ENCODE measurements at regions not wholly inside any gene's neighbourhood (a gene's known extent, or its start where the extent isn't known, plus 50 kb on each side); places are given as distances from the start of the nearest gene placed in this dataset.
"Not testable (repeated sequence)": the region's sequence is repeated elsewhere in the genome, so short reads cannot be mapped to it uniquely, and the experiment has no call there.

GRCh38 chr4:24188459-24188858, 298.6 kb upstream of the PPARGC1A start:
- no peak for TF ChIP-seq CTCF (IDR thresholded peaks at IDR 0.05; ENCODE audit: low read depth, low read length)
- no peak for DNase-seq (ENCODE audit: low read depth in 2 of 2)
- H3K4me3 ChIP-seq (replicated peaks in 1 of 2; ENCODE audit: low read depth in 2 of 2, low read length in 2 of 2), result no peak overlapping the region

- no peak overlapping the region for H3K4me3 ChIP-seq (replicated peaks in 1 of 2; ENCODE audit: low read depth in 2 of 2, low read length in 2 of 2)
- DNase-seq (ENCODE audit: low read depth in 2 of 2), result no peak
- TF ChIP-seq CTCF (IDR thresholded peaks at IDR 0.05; ENCODE audit: low read depth, low read length), result no peak
Measured at GRCh38 chr4:24186466-24186865, 296.6 kb upstream of the PPARGC1A start.

- no peak overlapping the region for H3K4me3 ChIP-seq (replicated peaks in 1 of 2; ENCODE audit: low read depth in 2 of 2, low read length in 2 of 2)
- DNase-seq (ENCODE audit: low read depth in 2 of 2), result no peak
- TF ChIP-seq CTCF (IDR thresholded peaks at IDR 0.05; ENCODE audit: low read depth, low read length), result no peak
Measured at GRCh38 chr4:24181005-24181404, 291.2 kb upstream of the PPARGC1A start.

GRCh38 chr4:24180586-24180985, 290.7 kb upstream of the PPARGC1A start:
- DNase-seq (ENCODE audit: low read depth in 2 of 2), result no peak
- H3K4me3 ChIP-seq (replicated peaks in 1 of 2; ENCODE audit: low read depth in 2 of 2, low read length in 2 of 2), result no peak overlapping the region
- TF ChIP-seq CTCF (IDR thresholded peaks at IDR 0.05; ENCODE audit: low read depth, low read length), result no peak

- TF ChIP-seq CTCF (IDR thresholded peaks at IDR 0.05; ENCODE audit: low read depth, low read length), result no peak
- no peak overlapping the region for H3K4me3 ChIP-seq (replicated peaks in 1 of 2; ENCODE audit: low read depth in 2 of 2, low read length in 2 of 2)
- no peak for DNase-seq (ENCODE audit: low read depth in 2 of 2)
Measured at GRCh38 chr4:24179201-24179840, 289.5 kb upstream of the PPARGC1A start.

- DNase-seq (ENCODE audit: low read depth in 2 of 2); H3K4me3 ChIP-seq (replicated peaks in 1 of 2; ENCODE audit: low read depth in 2 of 2, low read length in 2 of 2): not testable (repeated sequence)
Measured at GRCh38 chr4:24177443-24177842, 287.6 kb upstream of the PPARGC1A start.

- TF ChIP-seq CTCF (IDR thresholded peaks at IDR 0.05; ENCODE audit: low read depth, low read length), result no peak
Measured at GRCh38 chr4:24175707-24176106, 285.9 kb upstream of the PPARGC1A start.

More at GRCh38 chr4:24175707-24176106, 285.9 kb upstream of the PPARGC1A start:
- H3K4me3 ChIP-seq (replicated peaks in 1 of 2; ENCODE audit: low read depth in 2 of 2, low read length in 2 of 2), result no peak overlapping the region
- no peak for DNase-seq (ENCODE audit: low read depth in 2 of 2)

All from cardiac fibroblast (primary cell).